ENCODE measurements at regions not wholly inside any gene's neighbourhood (a gene's known extent, or its start where the extent isn't known, plus 50 kb on each side); places are given as distances from the start of the nearest gene placed in this dataset.

DNA sequence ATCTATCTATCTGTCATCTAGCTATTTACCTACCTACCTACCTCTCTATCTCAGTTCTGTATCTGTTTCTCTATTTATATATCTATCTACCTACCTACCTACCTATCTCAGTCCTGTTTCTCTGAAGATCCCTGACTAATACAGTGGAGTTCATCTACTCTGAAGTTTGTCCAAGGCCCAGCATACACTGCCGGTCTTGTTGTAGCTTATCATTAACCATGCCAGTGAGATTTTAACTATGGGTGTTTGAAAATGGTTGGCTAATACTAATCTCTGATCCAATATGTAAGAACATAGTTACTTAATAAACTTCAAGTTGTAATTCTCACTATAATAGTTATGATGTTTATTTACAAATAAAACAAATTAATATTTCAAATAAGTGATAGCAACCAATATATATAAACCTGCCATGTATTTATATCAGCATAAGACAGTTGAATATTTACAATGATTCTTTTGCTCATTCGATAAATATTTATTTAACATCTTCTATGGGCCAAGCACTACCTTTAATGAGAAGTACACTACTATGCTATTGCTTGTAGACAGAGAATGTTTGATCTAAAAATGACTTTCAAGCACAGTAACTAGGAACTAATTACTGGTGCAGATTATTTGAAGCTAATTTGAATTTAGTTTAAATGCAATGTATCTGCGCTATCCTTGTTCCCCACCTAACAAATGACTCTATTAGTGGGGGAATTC, 242.1 kb downstream of the KLF5 start:
- H3K4me3 Mint-ChIP-seq (ENCODE audit: unreplicated experiment), result no peak overlapping the region
- Histone ChIP-seq H3K4me3 (ENCODE audit: low read depth, low read length) (no peak overlapping the region), H3K4me1 (peaks cover 20% of the 10 kb centered on the region), H3K36me3 (ENCODE audit: control insufficient read depth, insufficient read depth, low read length) (no peaks in the 10 kb centered on the region), H3K9me3 (no peaks in the 10 kb centered on the region), H3K27me3 (replicated peaks; ENCODE audit: control insufficient read depth, insufficient read depth, low read length) (no peaks in the 10 kb centered on the region)
- peaks cover 3% of the 10 kb centered on the region for H3K9me3 Mint-ChIP-seq (ENCODE audit: unreplicated experiment)
- no peak overlapping the region for H3K27ac Mint-ChIP-seq (ENCODE audit: unreplicated experiment)
- no peaks in the 10 kb centered on the region for H3K36me3 Mint-ChIP-seq (ENCODE audit: insufficient read depth, unreplicated experiment)
- ChIA-PET CTCF (no interaction called here), POLR2A (no interaction called here)
- no TSS peak for BruUV-seq (replicated peaks)
- H3K4me1 Mint-ChIP-seq (ENCODE audit: low read depth, unreplicated experiment), result peaks cover 17% of the 10 kb centered on the region
- peak; percentile 19 to 46 for DNase-seq
- TF ChIP-seq, protein P1, sequence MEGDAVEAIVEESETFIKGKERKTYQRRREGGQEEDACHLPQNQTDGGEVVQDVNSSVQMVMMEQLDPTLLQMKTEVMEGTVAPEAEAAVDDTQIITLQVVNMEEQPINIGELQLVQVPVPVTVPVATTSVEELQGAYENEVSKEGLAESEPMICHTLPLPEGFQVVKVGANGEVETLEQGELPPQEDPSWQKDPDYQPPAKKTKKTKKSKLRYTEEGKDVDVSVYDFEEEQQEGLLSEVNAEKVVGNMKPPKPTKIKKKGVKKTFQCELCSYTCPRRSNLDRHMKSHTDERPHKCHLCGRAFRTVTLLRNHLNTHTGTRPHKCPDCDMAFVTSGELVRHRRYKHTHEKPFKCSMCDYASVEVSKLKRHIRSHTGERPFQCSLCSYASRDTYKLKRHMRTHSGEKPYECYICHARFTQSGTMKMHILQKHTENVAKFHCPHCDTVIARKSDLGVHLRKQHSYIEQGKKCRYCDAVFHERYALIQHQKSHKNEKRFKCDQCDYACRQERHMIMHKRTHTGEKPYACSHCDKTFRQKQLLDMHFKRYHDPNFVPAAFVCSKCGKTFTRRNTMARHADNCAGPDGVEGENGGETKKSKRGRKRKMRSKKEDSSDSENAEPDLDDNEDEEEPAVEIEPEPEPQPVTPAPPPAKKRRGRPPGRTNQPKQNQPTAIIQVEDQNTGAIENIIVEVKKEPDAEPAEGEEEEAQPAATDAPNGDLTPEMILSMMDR (IDR thresholded peaks at IDR 0.05; ENCODE audit: insufficient read depth in 1 of 2, low read depth in 1 of 2, low read length in 1 of 2, severe bottlenecking in 1 of 2, unreplicated experiment in 1 of 2), result no peak
- intact Hi-C loops (cut with micrococcal nuclease; ENCODE audit: unreplicated experiment), result no loop called here
- no peaks in the 10 kb centered on the region for H3K27me3 Mint-ChIP-seq (ENCODE audit: insufficient read depth, unreplicated experiment)

DNA sequence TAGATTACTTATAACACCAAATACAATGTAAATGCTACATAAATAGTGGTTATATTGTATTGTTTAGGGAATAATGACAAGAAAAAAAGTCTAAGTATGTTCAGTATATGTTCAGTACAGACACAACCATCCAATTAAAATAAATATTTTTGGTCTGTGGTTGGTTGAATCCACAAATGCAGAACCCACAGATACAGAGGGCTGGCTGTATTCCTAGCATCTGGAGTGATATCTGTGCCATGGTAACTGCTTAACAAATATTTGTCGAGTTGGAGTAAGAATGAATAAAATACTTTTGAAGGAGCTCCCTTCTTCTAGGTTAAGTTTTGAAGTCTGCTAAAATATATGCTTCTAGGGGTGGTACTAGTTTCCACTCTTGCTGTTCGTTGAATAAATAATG, 241.0 kb downstream of the KLF5 start:
- H3K36me3 ChIP-seq (ENCODE audit: control insufficient read depth, insufficient read depth, low read length), result no peaks in the 10 kb centered on the region
- H3K27me3 Mint-ChIP-seq (ENCODE audit: insufficient read depth, unreplicated experiment), result no peaks in the 10 kb centered on the region
- CTCF ChIA-PET, result no interaction called here
- intact Hi-C loops (cut with micrococcal nuclease; ENCODE audit: unreplicated experiment), result no loop called here
- BruUV-seq (replicated peaks), result no TSS peak
- H3K9me3 Mint-ChIP-seq (ENCODE audit: unreplicated experiment), result no peaks in the 10 kb centered on the region
- H3K9me3 ChIP-seq, result no peaks in the 10 kb centered on the region
- H3K4me3 Mint-ChIP-seq (ENCODE audit: unreplicated experiment), result no peak overlapping the region
- no peak for DNase-seq
- TF ChIP-seq, protein P1 (IDR thresholded peaks at IDR 0.05; ENCODE audit: insufficient read depth in 1 of 2, low read depth in 1 of 2, low read length in 1 of 2, severe bottlenecking in 1 of 2, unreplicated experiment in 1 of 2), result no peak
- POLR2A ChIA-PET, result no interaction called here
- peaks cover 17% of the 10 kb centered on the region for H3K4me1 Mint-ChIP-seq (ENCODE audit: low read depth, unreplicated experiment)
- no peaks in the 10 kb centered on the region for H3K36me3 Mint-ChIP-seq (ENCODE audit: insufficient read depth, unreplicated experiment)
- no peak overlapping the region for H3K27ac Mint-ChIP-seq (ENCODE audit: unreplicated experiment)
- peaks cover 20% of the 10 kb centered on the region for H3K4me1 ChIP-seq
- no peak overlapping the region for H3K4me3 ChIP-seq (ENCODE audit: low read depth, low read length)
- H3K27me3 ChIP-seq (replicated peaks; ENCODE audit: control insufficient read depth, insufficient read depth, low read length), result no peaks in the 10 kb centered on the region

DNA sequence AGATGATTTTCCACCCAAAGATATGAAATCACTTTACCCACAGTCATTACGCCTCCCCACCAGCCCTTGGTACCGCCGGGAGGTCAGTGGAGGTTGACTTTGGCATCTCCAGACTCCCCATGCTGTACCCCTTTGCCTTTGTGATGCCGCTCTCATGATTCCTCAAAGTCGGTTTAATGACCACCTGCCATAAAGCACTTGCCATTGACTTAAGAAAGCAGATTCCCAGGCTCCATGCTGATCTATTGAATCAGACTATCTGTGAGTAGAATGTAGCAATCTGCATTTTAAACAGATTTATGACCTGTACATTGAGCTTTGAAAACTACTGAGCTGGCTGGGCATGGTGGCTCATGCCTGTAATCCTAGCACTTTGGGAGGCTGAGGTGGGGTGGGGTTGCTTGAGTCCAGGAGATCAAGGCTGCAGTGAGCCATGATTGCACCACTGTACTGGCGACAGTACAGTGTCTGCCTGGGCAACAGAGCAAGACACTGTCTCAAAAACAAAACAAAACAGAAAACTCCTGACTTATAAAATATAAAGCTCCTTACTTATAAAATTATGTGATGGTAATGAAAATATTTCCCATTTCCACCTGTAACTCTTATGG, 235.2 kb downstream of the KLF5 start:
- Mint-ChIP-seq H3K4me3 (ENCODE audit: unreplicated experiment) (no peak overlapping the region), H3K4me1 (ENCODE audit: low read depth, unreplicated experiment) (peaks cover 7% of the 10 kb centered on the region), H3K27me3 (ENCODE audit: insufficient read depth, unreplicated experiment) (no peaks in the 10 kb centered on the region), H3K36me3 (ENCODE audit: insufficient read depth, unreplicated experiment) (no peaks in the 10 kb centered on the region), H3K27ac (ENCODE audit: unreplicated experiment) (no peak overlapping the region), H3K9me3 (ENCODE audit: unreplicated experiment) (no peaks in the 10 kb centered on the region)
- Histone ChIP-seq H3K9me3 (no peaks in the 10 kb centered on the region), H3K36me3 (ENCODE audit: control insufficient read depth, insufficient read depth, low read length) (no peaks in the 10 kb centered on the region), H3K27me3 (replicated peaks; ENCODE audit: control insufficient read depth, insufficient read depth, low read length) (no peaks in the 10 kb centered on the region), H3K4me3 (ENCODE audit: low read depth, low read length) (no peak overlapping the region), H3K4me1 (peaks cover under 1% of the 10 kb centered on the region)
- DNase-seq, result no peak
- intact Hi-C loops (cut with micrococcal nuclease; ENCODE audit: unreplicated experiment), result no loop called here
- ChIA-PET CTCF (interaction anchor here (0.6 kb wide), 1 partner anchor 115 kb away, joined by 5 read pairs; no protein-coding TSS in a partner anchor), POLR2A (no interaction called here)
- BruUV-seq (replicated peaks), result no TSS peak
- TF ChIP-seq, protein P1 (IDR thresholded peaks at IDR 0.05; ENCODE audit: insufficient read depth in 1 of 2, low read depth in 1 of 2, low read length in 1 of 2, severe bottlenecking in 1 of 2, unreplicated experiment in 1 of 2), result no peak

Measured in Caco-2 (cell line).